H9 (cell line): ENCODE measurements at regions not wholly inside any gene's neighbourhood (a gene's known extent, or its start where the extent isn't known, plus 50 kb on each side); places are given as distances from the start of the nearest gene placed in this dataset.

Source experiments
- DNase-seq: peaks from one replicate; pipeline ENCODE4 v3.0.0-alpha.2; 2017
- H2AFZ ChIP-seq: one replicate; pipeline ENCODE4 v1.6.1; 2013; ENCODE audit warnings: mild to moderate bottlenecking, low read length, control low read depth, moderate library complexity
- H2AK5ac ChIP-seq: 2 replicates; pipeline ENCODE4 v1.6.1; 2013; ENCODE audit warnings: low read length, control low read depth, mixed read lengths; ENCODE audit not compliant: insufficient read length
- H2BK120ac ChIP-seq: one replicate; pipeline ENCODE4 v1.6.1; 2013; ENCODE audit warnings: low read depth, mild to moderate bottlenecking, low read length, control low read depth, inconsistent platforms; ENCODE audit not compliant: poor library complexity, severe bottlenecking
- H2BK12ac ChIP-seq: 2 replicates; pipeline ENCODE4 v1.6.1; 2013; ENCODE audit warnings: low read length, control low read depth, mixed read lengths, low read depth; ENCODE audit not compliant: insufficient read length
- H2BK15ac ChIP-seq: 2 replicates; pipeline ENCODE4 v1.6.1; 2013; ENCODE audit warnings: low read depth, low read length, control low read depth
- H2BK20ac ChIP-seq: one replicate; pipeline ENCODE4 v1.6.1; 2013; ENCODE audit warnings: low read depth, mild to moderate bottlenecking, low read length, control low read depth, inconsistent platforms; ENCODE audit not compliant: poor library complexity, severe bottlenecking
- H2BK5ac ChIP-seq: 2 replicates; pipeline ENCODE4 v1.6.1; 2013; ENCODE audit warnings: low read length, control low read depth, mixed read lengths; ENCODE audit not compliant: insufficient read length
- H3K14ac ChIP-seq: 2 replicates; pipeline ENCODE4 v1.6.1; 2013; ENCODE audit warnings: low read length, control low read depth; ENCODE audit not compliant: insufficient read depth
- H3K18ac ChIP-seq: 2 replicates; pipeline ENCODE4 v1.6.1; 2013; ENCODE audit warnings: low read depth, mild to moderate bottlenecking, mixed read lengths, low read length, control low read depth; ENCODE audit not compliant: insufficient read length
- H3K23ac ChIP-seq: 2 replicates; pipeline ENCODE4 v1.6.1; 2013; ENCODE audit warnings: low read length, control low read depth, mixed read lengths, low read depth; ENCODE audit not compliant: insufficient read length
- H3K23me2 ChIP-seq: 2 replicates; pipeline ENCODE4 v1.6.1; 2013; ENCODE audit warnings: low read depth, mild to moderate bottlenecking, mixed read lengths, low read length, control low read depth; ENCODE audit not compliant: insufficient read length, poor library complexity, severe bottlenecking
- H3K27ac ChIP-seq: 2 replicates; pipeline ENCODE4 v1.5.1; 2013; ENCODE audit warnings: low read length, control low read depth, mixed read lengths, low read depth; ENCODE audit not compliant: insufficient read length
- H3K27me3 ChIP-seq: 2 replicates; pipeline ENCODE4 v1.6.1; 2013; ENCODE audit warnings: low read length, control low read depth, inconsistent platforms; ENCODE audit not compliant: insufficient read depth
- H3K4ac ChIP-seq: 2 replicates; pipeline ENCODE4 v1.6.1; 2013; ENCODE audit warnings: low read depth, mild to moderate bottlenecking, control low read depth, inconsistent platforms, low read length, moderate library complexity
- H3K4me1 ChIP-seq: 2 replicates; pipeline ENCODE4 v1.6.1; 2013; ENCODE audit warnings: low read length, control low read depth, inconsistent platforms; ENCODE audit not compliant: insufficient read depth
- H3K4me2 ChIP-seq: 2 replicates; pipeline ENCODE4 v1.6.1; 2013; ENCODE audit warnings: low read length, control low read depth, mixed read lengths; ENCODE audit not compliant: insufficient read length, insufficient read depth
- H3K56ac ChIP-seq: 2 replicates; pipeline ENCODE4 v1.6.1; 2013; ENCODE audit warnings: low read depth, mild to moderate bottlenecking, mixed read lengths, low read length, control low read depth; ENCODE audit not compliant: insufficient read length
- H3K79me1 ChIP-seq: 2 replicates; pipeline ENCODE4 v1.6.1; 2013; ENCODE audit warnings: low read depth, mild to moderate bottlenecking, moderate library complexity, low read length, control low read depth, inconsistent platforms; ENCODE audit not compliant: insufficient read depth, poor library complexity, severe bottlenecking
- H3K79me2 ChIP-seq: 2 replicates; pipeline ENCODE4 v1.6.1; 2013; ENCODE audit warnings: low read length, control low read depth, inconsistent platforms; ENCODE audit not compliant: insufficient read depth
- H3K9ac ChIP-seq: 2 replicates; pipeline ENCODE4 v1.6.1; 2013; ENCODE audit warnings: low read length, control low read depth, mixed read lengths; ENCODE audit not compliant: insufficient read length; ENCODE audit errors: extremely low read depth
- H3K9me3 ChIP-seq: one replicate; pipeline ENCODE4 v1.6.1; 2013; ENCODE audit warnings: low read depth, low read length, inconsistent platforms; ENCODE audit not compliant: control insufficient read depth
- H3T11ph ChIP-seq: one replicate; pipeline ENCODE4 v1.6.1; 2013; ENCODE audit warnings: mild to moderate bottlenecking, low read length, control low read depth, inconsistent platforms
- H4K20me1 ChIP-seq: one replicate; pipeline ENCODE4 v1.6.1; 2013; ENCODE audit not compliant: control insufficient read depth, insufficient read length, insufficient read depth
- H4K5ac ChIP-seq: 2 replicates; pipeline ENCODE4 v1.6.1; 2013; ENCODE audit warnings: low read depth, mild to moderate bottlenecking, mixed read lengths, low read length, control low read depth; ENCODE audit not compliant: insufficient read length
- H4K8ac ChIP-seq: replicated peaks from 2 replicates; pipeline ENCODE4 v1.6.1; 2013; ENCODE audit warnings: low read length, control low read depth, mixed read lengths, low read depth; ENCODE audit not compliant: insufficient read length
- H4K91ac ChIP-seq: 2 replicates; pipeline ENCODE4 v1.6.1; 2013; ENCODE audit warnings: low read depth, mild to moderate bottlenecking, moderate library complexity, mixed read lengths, low read length, control low read depth; ENCODE audit not compliant: insufficient read length
- H3K27ac Mint-ChIP-seq, 3 experiments: 2 replicates in 2 of 3; 3 replicates in 1 of 3; pipeline ENCODE4 v1.8.0; 2020 to 2021; ENCODE audit warnings: mixed read lengths in 3 of 3, mild to moderate bottlenecking in 1 of 3, moderate library complexity in 1 of 3
- H3K27me3 Mint-ChIP-seq: 2 replicates; pipeline ENCODE4 v1.8.0; 2021; ENCODE audit warnings: low read depth, mild to moderate bottlenecking, moderate library complexity, mixed read lengths
- H3K36me3 Mint-ChIP-seq, 3 experiments: 2 replicates in 2 of 3; 3 replicates in 1 of 3; pipeline ENCODE4 v1.8.0; 2020 to 2021; ENCODE audit warnings: low read depth in 3 of 3, mixed read lengths in 3 of 3; ENCODE audit not compliant: insufficient read depth in 1 of 3
- H3K4me1 Mint-ChIP-seq, 2 experiments: 2 replicates each; pipeline ENCODE4 v1.8.0; 2020; ENCODE audit warnings: mixed read lengths in 2 of 2
- H3K4me3 Mint-ChIP-seq, 2 experiments: 2 replicates in 1 of 2; 3 replicates in 1 of 2; pipeline ENCODE4 v1.8.0; 2020 to 2021; ENCODE audit warnings: mild to moderate bottlenecking in 2 of 2, mixed read lengths in 2 of 2, moderate library complexity in 1 of 2
- H3K9me3 Mint-ChIP-seq, 2 experiments: 2 replicates in 1 of 2; 3 replicates in 1 of 2; pipeline ENCODE4 v1.8.0; 2020; ENCODE audit warnings: mild to moderate bottlenecking in 2 of 2, mixed read lengths in 2 of 2, moderate library complexity in 1 of 2
- WGBS: extraction: QIAGEN DNeasy Blood & Tissue Kit; methylation state at CpG from one replicate; pipeline ENCODE4 v1.1.7; 2013; ENCODE audit warnings: missing lambda C conversion rate, low lambda C conversion rate, mixed read lengths; ENCODE audit not compliant: insufficient read length; ENCODE audit errors: extremely low coverage; 5-methylcytosine and 5-hydroxymethylcytosine counted together
- TF ChIP-seq, protein P1 (sequence below): fragments of 200-600 bp; sonication (generic); conservative IDR thresholded peaks from 3 replicates; pipeline ENCODE4 v1.8.0; 2021; ENCODE audit warnings: antibody characterized with exemption, mild to moderate bottlenecking

DNA sequence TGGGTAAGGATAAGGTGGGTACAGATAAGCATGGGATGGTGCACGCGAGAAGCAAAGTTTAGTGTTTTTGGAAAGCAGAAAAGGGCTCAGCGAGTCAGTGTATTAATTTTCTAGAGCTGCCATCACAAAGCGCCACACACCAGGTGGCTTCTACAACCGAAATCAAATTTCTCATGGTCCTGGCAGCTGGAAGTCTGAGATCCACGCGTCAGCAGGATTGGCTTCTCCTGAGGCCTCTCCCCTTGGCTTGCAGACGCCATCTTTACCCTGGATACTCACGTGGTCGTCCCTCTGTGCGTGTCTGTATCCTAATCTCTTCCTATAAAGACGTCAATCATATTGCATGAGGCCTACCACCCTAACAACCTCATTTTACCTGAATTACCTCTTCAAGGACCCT, 51.5 kb upstream of the USP29 start:
- H3K9me3 Mint-ChIP-seq, result peaks cover 91 to 100% of the 10 kb centered on the region in 2 experiments
- no peak overlapping the region for H3K23ac ChIP-seq
- H2BK15ac ChIP-seq, result no peak overlapping the region
- H2AFZ ChIP-seq, result no peak overlapping the region
- H3K27ac Mint-ChIP-seq, result no peak overlapping the region
- H2BK5ac ChIP-seq, result no peak overlapping the region
- no peaks in the 10 kb centered on the region for H3K79me1 ChIP-seq
- no peak overlapping the region for H3K4me2 ChIP-seq
- no peak overlapping the region for H2AK5ac ChIP-seq
- no peaks in the 10 kb centered on the region for H4K20me1 ChIP-seq
- no peak overlapping the region for H3K14ac ChIP-seq
- H3K9me3 ChIP-seq, result peaks cover 74% of the 10 kb centered on the region
- no peaks in the 10 kb centered on the region for H3K79me2 ChIP-seq
- no peak overlapping the region for H2BK120ac ChIP-seq
- DNase-seq, result no peak
- no peaks in the 10 kb centered on the region for H3K4me1 Mint-ChIP-seq
- peaks cover 7 to 44% (median 14%) of the 10 kb centered on the region in 3 experiments for H3K36me3 Mint-ChIP-seq
- H2BK12ac ChIP-seq, result no peak overlapping the region
- no peak overlapping the region for H3K18ac ChIP-seq
- H3K4me1 ChIP-seq, result no peaks in the 10 kb centered on the region
- H3T11ph ChIP-seq, result no peak overlapping the region
- H4K8ac ChIP-seq, result no peak overlapping the region
- WGBS, result no CpG with 5 or more reads among the region's 12 CpGs
- TF ChIP-seq, protein P1, sequence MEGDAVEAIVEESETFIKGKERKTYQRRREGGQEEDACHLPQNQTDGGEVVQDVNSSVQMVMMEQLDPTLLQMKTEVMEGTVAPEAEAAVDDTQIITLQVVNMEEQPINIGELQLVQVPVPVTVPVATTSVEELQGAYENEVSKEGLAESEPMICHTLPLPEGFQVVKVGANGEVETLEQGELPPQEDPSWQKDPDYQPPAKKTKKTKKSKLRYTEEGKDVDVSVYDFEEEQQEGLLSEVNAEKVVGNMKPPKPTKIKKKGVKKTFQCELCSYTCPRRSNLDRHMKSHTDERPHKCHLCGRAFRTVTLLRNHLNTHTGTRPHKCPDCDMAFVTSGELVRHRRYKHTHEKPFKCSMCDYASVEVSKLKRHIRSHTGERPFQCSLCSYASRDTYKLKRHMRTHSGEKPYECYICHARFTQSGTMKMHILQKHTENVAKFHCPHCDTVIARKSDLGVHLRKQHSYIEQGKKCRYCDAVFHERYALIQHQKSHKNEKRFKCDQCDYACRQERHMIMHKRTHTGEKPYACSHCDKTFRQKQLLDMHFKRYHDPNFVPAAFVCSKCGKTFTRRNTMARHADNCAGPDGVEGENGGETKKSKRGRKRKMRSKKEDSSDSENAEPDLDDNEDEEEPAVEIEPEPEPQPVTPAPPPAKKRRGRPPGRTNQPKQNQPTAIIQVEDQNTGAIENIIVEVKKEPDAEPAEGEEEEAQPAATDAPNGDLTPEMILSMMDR, result no peak
- H4K91ac ChIP-seq, result no peak overlapping the region
- no peaks in the 10 kb centered on the region for H3K23me2 ChIP-seq
- no peak overlapping the region for H3K56ac ChIP-seq
- H3K9ac ChIP-seq, result no peak overlapping the region
- no peak overlapping the region for H3K4ac ChIP-seq
- peaks cover 4% of the 10 kb centered on the region for H3K27me3 Mint-ChIP-seq
- no peak overlapping the region for H2BK20ac ChIP-seq
- no peak overlapping the region for H3K4me3 Mint-ChIP-seq
- no peak overlapping the region for H4K5ac ChIP-seq
- H3K27me3 ChIP-seq, result no peaks in the 10 kb centered on the region
- no peak overlapping the region for H3K27ac ChIP-seq
